Gastrocnemius medialis (tissue), 4 donors: ENCODE measurements at regions not wholly inside any gene's neighbourhood (a gene's known extent, or its start where the extent isn't known, plus 50 kb on each side); places are given as distances from the start of the nearest gene placed in this dataset.
"Not testable (repeated sequence)": the region's sequence is repeated elsewhere in the genome, so short reads cannot be mapped to it uniquely, and the experiment has no call there.

ENCODE experiments used
- ATAC-seq, 2 donors: fragments of 150-250 bp; one replicate each; pipeline ENCODE4 v1.9.1; 2016
- DNase-seq, 2 donors: peaks; one replicate each; pipeline ENCODE4 v3.0.0-alpha.2; 2019
- H3K27ac ChIP-seq, 4 donors: fragments of 200-600 bp; sonication (generic); 1 replicate in 1 of 4; 2 replicates in 3 of 4; pipeline ENCODE4 v1.5.1; 2016 to 2018; ENCODE audit warnings: mild to moderate bottlenecking in 2 of 4, moderate library complexity in 1 of 4
- H3K27me3 ChIP-seq, 3 donors: fragments of 200-600 bp; sonication (generic) in 2 of 3; 1 replicate in 1 of 3; 2 replicates in 2 of 3; pipeline versions ENCODE4 v1.5.1 to v1.6.0; 2016 to 2019; ENCODE audit warnings: mild to moderate bottlenecking in 1 of 3, moderate library complexity in 1 of 3
- H3K36me3 ChIP-seq, 2 donors: fragments of 200-600 bp; sonication (generic) in 1 of 2; one replicate each; pipeline ENCODE4 v1.5.1; 2017 to 2018
- H3K4me1 ChIP-seq, 2 donors: fragments of 200-600 bp; sonication (generic) in 1 of 2; one replicate each; pipeline ENCODE4 v1.5.1; 2016 to 2017; ENCODE audit warnings: mild to moderate bottlenecking in 2 of 2
- H3K4me3 ChIP-seq, 4 donors: fragments of 200-600 bp; sonication (generic) in 3 of 4; 1 replicate in 1 of 4; 2 replicates in 3 of 4; pipeline ENCODE4 v1.5.1; 2016 to 2019; ENCODE audit warnings: mild to moderate bottlenecking in 2 of 4
- H3K9me3 ChIP-seq, 3 donors: fragments of 200-600 bp; sonication (generic) in 2 of 3; 1 replicate in 1 of 3; 2 replicates in 2 of 3; pipeline ENCODE4 v1.5.1; 2016 to 2019
- POLR2A ChIP-seq, 2 donors: fragments of 450-650 bp; IDR thresholded peaks; one replicate each; pipeline ENCODE4 v1.6.1; 2017; ENCODE audit warnings: antibody characterized with exemption in 2 of 2, mild to moderate bottlenecking in 2 of 2, moderate library complexity in 2 of 2
- in situ Hi-C, 4 donors: fragments of 200-750 bp; cut with MboI; loops; one replicate each; pipeline versions ENCODE4 v1.15.0 to v1.8.0; 2017; ENCODE audit warnings: low sequenced_read_pairs in 4 of 4
- intact Hi-C: fragments of 100-400 bp; cut with DNase I; formaldehyde crosslinking; loops from one replicate; pipeline ENCODE4 v1.15.1; 2023; ENCODE audit warnings: low total_unique reads
- TF ChIP-seq, protein P1 (sequence below), 5 experiments: fragments of 450-650 bp in 3 of 5; fragments of 200-600 bp in 2 of 5; sonication (generic) in 2 of 5; IDR thresholded peaks in 4 of 5; conservative IDR thresholded peaks in 1 of 5; 1 replicate in 4 of 5; 2 replicates in 1 of 5; pipeline ENCODE4 v1.5.1; 2016 to 2019; ENCODE audit warnings: antibody characterized with exemption in 5 of 5, mild to moderate bottlenecking in 3 of 5, moderate library complexity in 3 of 5

GRCh38 chr6:146984251-146984924 is 219.8 kb upstream of the STXBP5 start:
- in situ Hi-C loops = no loop called here
- H3K4me3 ChIP-seq = no peak overlapping the region
- no peak overlapping the region for H3K27ac ChIP-seq
- intact Hi-C loops = no loop called here
- TF ChIP-seq POLR2A (IDR thresholded peaks at IDR 0.05) = no peak
- TF ChIP-seq, protein P1, sequence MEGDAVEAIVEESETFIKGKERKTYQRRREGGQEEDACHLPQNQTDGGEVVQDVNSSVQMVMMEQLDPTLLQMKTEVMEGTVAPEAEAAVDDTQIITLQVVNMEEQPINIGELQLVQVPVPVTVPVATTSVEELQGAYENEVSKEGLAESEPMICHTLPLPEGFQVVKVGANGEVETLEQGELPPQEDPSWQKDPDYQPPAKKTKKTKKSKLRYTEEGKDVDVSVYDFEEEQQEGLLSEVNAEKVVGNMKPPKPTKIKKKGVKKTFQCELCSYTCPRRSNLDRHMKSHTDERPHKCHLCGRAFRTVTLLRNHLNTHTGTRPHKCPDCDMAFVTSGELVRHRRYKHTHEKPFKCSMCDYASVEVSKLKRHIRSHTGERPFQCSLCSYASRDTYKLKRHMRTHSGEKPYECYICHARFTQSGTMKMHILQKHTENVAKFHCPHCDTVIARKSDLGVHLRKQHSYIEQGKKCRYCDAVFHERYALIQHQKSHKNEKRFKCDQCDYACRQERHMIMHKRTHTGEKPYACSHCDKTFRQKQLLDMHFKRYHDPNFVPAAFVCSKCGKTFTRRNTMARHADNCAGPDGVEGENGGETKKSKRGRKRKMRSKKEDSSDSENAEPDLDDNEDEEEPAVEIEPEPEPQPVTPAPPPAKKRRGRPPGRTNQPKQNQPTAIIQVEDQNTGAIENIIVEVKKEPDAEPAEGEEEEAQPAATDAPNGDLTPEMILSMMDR (IDR thresholded peaks at IDR 0.05 in 4 of 5, conservative IDR thresholded peaks at IDR 0.05 in 1 of 5) = no peak
- DNase-seq (no peak), ATAC-seq (no peak)
- H3K9me3 ChIP-seq = no peaks in the 10 kb centered on the region
- no peaks in the 10 kb centered on the region for H3K4me1 ChIP-seq
- H3K27me3 ChIP-seq = no peaks in the 10 kb centered on the region
- no peaks in the 10 kb centered on the region for H3K36me3 ChIP-seq

GRCh38 chr6:146985111-146985510 is 219.1 kb upstream of the STXBP5 start:
- Histone ChIP-seq H3K4me3 (no peak overlapping the region), H3K4me1 (no peaks in the 10 kb centered on the region), H3K27me3 (no peaks in the 10 kb centered on the region), H3K36me3 (no peaks in the 10 kb centered on the region), H3K27ac (no peak overlapping the region), H3K9me3 (no peaks in the 10 kb centered on the region)
- TF ChIP-seq POLR2A (IDR thresholded peaks at IDR 0.05) = no peak
- TF ChIP-seq, protein P1 (IDR thresholded peaks at IDR 0.05 in 4 of 5, conservative IDR thresholded peaks at IDR 0.05 in 1 of 5) = no peak
- ATAC-seq = no peak
- intact Hi-C loops (no loop called here), in situ Hi-C loops (no loop called here)
- no peak for DNase-seq

GRCh38 chr6:146985966-146986365 is 218.3 kb upstream of the STXBP5 start:
- DNase-seq = no peak
- ATAC-seq = no peak
- Histone ChIP-seq H3K4me1 (no peaks in the 10 kb centered on the region), H3K4me3 (no peak overlapping the region), H3K27me3 (no peaks in the 10 kb centered on the region), H3K27ac (no peak overlapping the region), H3K9me3 (no peaks in the 10 kb centered on the region), H3K36me3 (no peaks in the 10 kb centered on the region)
- TF ChIP-seq, protein P1 (IDR thresholded peaks at IDR 0.05 in 4 of 5, conservative IDR thresholded peaks at IDR 0.05 in 1 of 5) = no peak
- no peak for TF ChIP-seq POLR2A (IDR thresholded peaks at IDR 0.05)
- in situ Hi-C loops (no loop called here), intact Hi-C loops (no loop called here)

DNA sequence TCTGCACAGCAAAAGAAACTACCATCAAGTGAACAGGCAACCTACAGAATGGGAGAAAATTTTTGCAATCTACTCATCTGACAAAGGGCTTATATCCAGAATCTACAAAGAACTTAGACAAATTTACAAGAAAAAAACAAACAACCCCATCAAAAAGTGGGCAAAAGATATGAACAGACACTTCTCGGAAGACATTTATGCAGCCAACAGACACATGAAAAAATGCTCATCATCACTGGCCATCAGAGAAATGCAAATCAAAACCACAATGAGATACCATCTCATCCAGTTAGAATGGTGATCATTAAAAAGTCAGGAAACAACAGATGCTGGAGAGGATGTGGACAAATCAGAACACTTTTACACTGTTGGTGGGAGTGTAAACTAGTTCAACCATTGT is 216.3 kb upstream of the STXBP5 start:
- DNase-seq, intact Hi-C loops, H3K27ac ChIP-seq, in situ Hi-C loops, H3K36me3 ChIP-seq, H3K4me1 ChIP-seq, H3K4me3 ChIP-seq, H3K9me3 ChIP-seq, H3K27me3 ChIP-seq, ATAC-seq: not testable (repeated sequence)

- in situ Hi-C loops = no loop called here
- no peaks in the 10 kb centered on the region for H3K36me3 ChIP-seq
- no peaks in the 10 kb centered on the region for H3K27me3 ChIP-seq
- no peaks in the 10 kb centered on the region for H3K9me3 ChIP-seq
- no peak overlapping the region for H3K27ac ChIP-seq
- no peak for TF ChIP-seq POLR2A (IDR thresholded peaks at IDR 0.05)
- TF ChIP-seq, protein P1 (IDR thresholded peaks at IDR 0.05 in 4 of 5, conservative IDR thresholded peaks at IDR 0.05 in 1 of 5) = no peak
- ATAC-seq (no peak), DNase-seq (no peak)
- intact Hi-C loops = no loop called here
- H3K4me1 ChIP-seq = no peaks in the 10 kb centered on the region
- H3K4me3 ChIP-seq = no peak overlapping the region
Measured at GRCh38 chr6:146989860-146990259, 214.4 kb upstream of the STXBP5 start.
